ENCODE measurements at regions not wholly inside any gene's neighbourhood (a gene's known extent, or its start where the extent isn't known, plus 50 kb on each side); places are given as distances from the start of the nearest gene placed in this dataset.

GRCh38 chr2:7612969-7613368, 695.8 kb downstream of the RNF144A start:
- no peak for TF ChIP-seq POLR2A (IDR thresholded peaks at IDR 0.05; ENCODE audit: low read length)
- no peak for TF ChIP-seq EHMT2 (IDR thresholded peaks at IDR 0.05; ENCODE audit: low read depth)
- TF ChIP-seq CTCF (IDR thresholded peaks at IDR 0.05): no peak
- TF ChIP-seq JUNB (IDR thresholded peaks at IDR 0.05): no peak
- TF ChIP-seq CEBPB (IDR thresholded peaks at IDR 0.05): no peak
- TF ChIP-seq CBX2 (IDR thresholded peaks at IDR 0.05; ENCODE audit: borderline replicate concordance, low read depth): no peak
- TF ChIP-seq MYC (IDR thresholded peaks at IDR 0.05; ENCODE audit: borderline replicate concordance, low read length): no peak
- no peak for TF ChIP-seq KDM5A (IDR thresholded peaks at IDR 0.05)
- no peak for TF ChIP-seq MAX (IDR thresholded peaks at IDR 0.05)
- no peak for TF ChIP-seq TP53 (CRISPR knock-in tag; IDR thresholded peaks at IDR 0.05)
